Activated naive CD4-positive, alpha-beta T cell treated with anti-CD3 and anti-CD28 coated beads for 36 hours (primary cell): ENCODE measurements at regions not wholly inside any gene's neighbourhood (a gene's known extent, or its start where the extent isn't known, plus 50 kb on each side); places are given as distances from the start of the nearest gene placed in this dataset.
"Not testable (repeated sequence)": the region's sequence is repeated elsewhere in the genome, so short reads cannot be mapped to it uniquely, and the experiment has no call there.

Source experiments
- CTCF ChIA-PET: fragments of 350-600 bp; sonication (Branson Sonifier 250); formaldehyde crosslinking; loops from one replicate; lab custom pipeline; 2021; ENCODE audit warnings: antibody characterized with exemption; lab: Charles Lee
- DNase-seq: peaks from one replicate; pipeline ENCODE4 v3.0.0-alpha.2; 2020
- H3K27ac Mint-ChIP-seq: one replicate; pipeline ENCODE4 v1.8.0; 2021; ENCODE audit warnings: mild to moderate bottlenecking, mixed read lengths
- H3K27me3 Mint-ChIP-seq: one replicate; pipeline ENCODE4 v1.8.0; 2021; ENCODE audit warnings: low read depth, mixed read lengths
- H3K36me3 Mint-ChIP-seq: one replicate; pipeline ENCODE4 v1.8.0; 2021; ENCODE audit warnings: low read depth, mixed read lengths
- H3K4me1 Mint-ChIP-seq: one replicate; pipeline ENCODE4 v1.8.0; 2021; ENCODE audit warnings: low read depth, mixed read lengths
- H3K4me3 Mint-ChIP-seq: one replicate; pipeline ENCODE4 v1.8.0; 2021; ENCODE audit warnings: mild to moderate bottlenecking, moderate library complexity, mixed read lengths
- H3K9me3 Mint-ChIP-seq: one replicate; pipeline ENCODE4 v1.8.0; 2021; ENCODE audit warnings: mixed read lengths
- intact Hi-C: fragments of 100-400 bp; cut with micrococcal nuclease; formaldehyde crosslinking; loops from one replicate; pipeline ENCODE4 v1.15.1; 2023

- Mint-ChIP-seq H3K4me1 (no peaks in the 10 kb centered on the region), H3K4me3 (no peak overlapping the region), H3K27ac (no peak overlapping the region), H3K9me3 (no peaks in the 10 kb centered on the region), H3K27me3 (peaks cover 4% of the 10 kb centered on the region), H3K36me3 (no peaks in the 10 kb centered on the region)
- intact Hi-C loops: no loop called here
- no peak for DNase-seq
- CTCF ChIA-PET: no interaction called here
These were observed 72.8 kb upstream of the PPM1H start for GRCh38 chr12:63007726-63008125.

- CTCF ChIA-PET: no interaction called here
- DNase-seq: no peak
- H3K4me3 Mint-ChIP-seq: no peak overlapping the region
- H3K27ac Mint-ChIP-seq: no peak overlapping the region
- intact Hi-C loops: no loop called here
- peaks cover 3% of the 10 kb centered on the region for H3K9me3 Mint-ChIP-seq
- no peaks in the 10 kb centered on the region for H3K36me3 Mint-ChIP-seq
- peaks cover 4% of the 10 kb centered on the region for H3K27me3 Mint-ChIP-seq
- H3K4me1 Mint-ChIP-seq: no peaks in the 10 kb centered on the region
These were observed 71.6 kb upstream of the PPM1H start for GRCh38 chr12:63006536-63006935.

GRCh38 chr12:63005382-63005781 lies 70.4 kb upstream of the PPM1H start:
- Mint-ChIP-seq H3K27me3 (peaks cover 4% of the 10 kb centered on the region), H3K9me3 (peaks cover 3% of the 10 kb centered on the region), H3K4me1 (no peaks in the 10 kb centered on the region), H3K36me3 (no peaks in the 10 kb centered on the region), H3K27ac (no peak overlapping the region), H3K4me3 (no peak overlapping the region)
- CTCF ChIA-PET: interaction anchor here (0.6 kb wide), 1 partner anchor 20 kb away, joined by 4 read pairs; no protein-coding TSS in a partner anchor
- DNase-seq: no peak
- intact Hi-C loops: no loop called here

GRCh38 chr12:63003223-63003819 lies 68.4 kb upstream of the PPM1H start:
- no peak for DNase-seq
- no peak overlapping the region for H3K27ac Mint-ChIP-seq
- no peaks in the 10 kb centered on the region for H3K36me3 Mint-ChIP-seq
- no peaks in the 10 kb centered on the region for H3K4me1 Mint-ChIP-seq
- H3K27me3 Mint-ChIP-seq: peaks cover 4% of the 10 kb centered on the region
- H3K9me3 Mint-ChIP-seq: peaks cover 3% of the 10 kb centered on the region
- intact Hi-C loops: no loop called here
- CTCF ChIA-PET: no interaction called here
- H3K4me3 Mint-ChIP-seq: no peak overlapping the region

- H3K27ac Mint-ChIP-seq, intact Hi-C loops, DNase-seq, H3K36me3 Mint-ChIP-seq, H3K9me3 Mint-ChIP-seq, H3K4me3 Mint-ChIP-seq, H3K27me3 Mint-ChIP-seq, H3K4me1 Mint-ChIP-seq: not testable (repeated sequence)
- CTCF ChIA-PET: interaction anchor here (0.8 kb wide), 1 partner anchor 10 kb away, joined by 5 read pairs; no protein-coding TSS in a partner anchor
These were observed 67.1 kb upstream of the PPM1H start for GRCh38 chr12:63002059-63002458.

- CTCF ChIA-PET: no interaction called here
- intact Hi-C loops: no loop called here
- DNase-seq: no peak
- H3K4me1 Mint-ChIP-seq: no peaks in the 10 kb centered on the region
- H3K36me3 Mint-ChIP-seq: no peaks in the 10 kb centered on the region
- peaks cover 3% of the 10 kb centered on the region for H3K9me3 Mint-ChIP-seq
- no peak overlapping the region for H3K27ac Mint-ChIP-seq
- no peak overlapping the region for H3K4me3 Mint-ChIP-seq
- no peaks in the 10 kb centered on the region for H3K27me3 Mint-ChIP-seq
These were observed 63.5 kb upstream of the PPM1H start for GRCh38 chr12:62998454-62998853.

- no peak for DNase-seq
- intact Hi-C loops: no loop called here
- no peak overlapping the region for H3K27ac Mint-ChIP-seq
- H3K27me3 Mint-ChIP-seq: no peaks in the 10 kb centered on the region
- H3K4me3 Mint-ChIP-seq: no peak overlapping the region
- CTCF ChIA-PET: no interaction called here
- no peaks in the 10 kb centered on the region for H3K36me3 Mint-ChIP-seq
- H3K9me3 Mint-ChIP-seq: peaks cover 4% of the 10 kb centered on the region
- H3K4me1 Mint-ChIP-seq: no peaks in the 10 kb centered on the region
These were observed 60.1 kb upstream of the PPM1H start for GRCh38 chr12:62995097-62995496.

- CTCF ChIA-PET: no interaction called here
- intact Hi-C loops: no loop called here
- H3K4me1 Mint-ChIP-seq: no peaks in the 10 kb centered on the region
- no peak for DNase-seq
- peaks cover 2% of the 10 kb centered on the region for H3K9me3 Mint-ChIP-seq
- peaks cover 4% of the 10 kb centered on the region for H3K27me3 Mint-ChIP-seq
- no peak overlapping the region for H3K4me3 Mint-ChIP-seq
- no peak overlapping the region for H3K27ac Mint-ChIP-seq
- no peaks in the 10 kb centered on the region for H3K36me3 Mint-ChIP-seq
These were observed 51.9 kb upstream of the PPM1H start for GRCh38 chr12:62986844-62987243.
